ENCODE measurements at regions not wholly inside any gene's neighbourhood (a gene's known extent, or its start where the extent isn't known, plus 50 kb on each side); places are given as distances from the start of the nearest gene placed in this dataset.
"Not testable (repeated sequence)": the region's sequence is repeated elsewhere in the genome, so short reads cannot be mapped to it uniquely, and the experiment has no call there.

GRCh38 chr7:131081308-131081707, 246.4 kb upstream of the MKLN1 start:
- Histone ChIP-seq H3K27ac (no peak overlapping the region), H3K4me1 (peaks cover 0 to 57% (median 34%) of the 10 kb centered on the region in 4 donors)
- intact Hi-C loops (cut with DNase I) = no loop called here

GRCh38 chr7:131083781-131084180, 243.9 kb upstream of the MKLN1 start:
- Histone ChIP-seq H3K27ac (no peak overlapping the region), H3K27me3 (no peaks in the 10 kb centered on the region), H3K36me3 (peaks cover 0 to 10% (median 0%) of the 10 kb centered on the region in 4 donors), H3K4me1 (peaks cover 0 to 58% (median 27%) of the 10 kb centered on the region in 4 donors), H3K9me3 (no peaks in the 10 kb centered on the region), H3K4me3 (no peak overlapping the region)
- TF ChIP-seq POLR2A (IDR thresholded peaks at IDR 0.05) (no peak), EP300 (IDR thresholded peaks at IDR 0.05) (no peak), POLR2AphosphoS5 (IDR thresholded peaks at IDR 0.05) (no peak), CTCF (IDR thresholded peaks at IDR 0.05) (no peak)
- no peak for DNase-seq
- intact Hi-C loops (cut with DNase I) = no loop called here
- WGBS, 2 donors = 85 to 90% methylated on average over 1 of the region's 1 CpG

More at GRCh38 chr7:131081308-131081707, 246.4 kb upstream of the MKLN1 start:
- no peaks in the 10 kb centered on the region for H3K9me3 ChIP-seq
- no peak for DNase-seq
- TF ChIP-seq POLR2A (IDR thresholded peaks at IDR 0.05) = no peak
- no peak for TF ChIP-seq POLR2AphosphoS5 (IDR thresholded peaks at IDR 0.05)
- no peak for TF ChIP-seq EP300 (IDR thresholded peaks at IDR 0.05)
- no peak for TF ChIP-seq CTCF (IDR thresholded peaks at IDR 0.05)
- 95 to 96% methylated on average over 1 of the region's 1 CpG for WGBS, 2 donors
- H3K36me3 ChIP-seq = peaks cover 0 to 17% (median 0%) of the 10 kb centered on the region in 4 donors
- no peaks in the 10 kb centered on the region for H3K27me3 ChIP-seq
- H3K4me3 ChIP-seq = no peak overlapping the region

GRCh38 chr7:131084336-131084735, 243.3 kb upstream of the MKLN1 start:
- H3K9me3 ChIP-seq; H3K4me3 ChIP-seq; DNase-seq; H3K27me3 ChIP-seq; intact Hi-C loops (cut with DNase I); H3K27ac ChIP-seq: not testable (repeated sequence)
- WGBS, 2 donors = 51 to 84% methylated on average over 1 of the region's 1 CpG
- H3K36me3 ChIP-seq = peaks cover 0 to 10% (median 0%) of the 10 kb centered on the region in 4 donors
- peaks cover 0 to 60% (median 29%) of the 10 kb centered on the region in 4 donors for H3K4me1 ChIP-seq

GRCh38 chr7:131087756-131088658, 239.7 kb upstream of the MKLN1 start:
- intact Hi-C loops (cut with DNase I) = no loop called here
- H3K27ac ChIP-seq = no peak overlapping the region
- H3K27me3 ChIP-seq = no peaks in the 10 kb centered on the region
- no peak for TF ChIP-seq POLR2AphosphoS5 (IDR thresholded peaks at IDR 0.05)
- no peak for TF ChIP-seq EP300 (IDR thresholded peaks at IDR 0.05)
- no peak for TF ChIP-seq CTCF (IDR thresholded peaks at IDR 0.05)
- no peak for TF ChIP-seq POLR2A (IDR thresholded peaks at IDR 0.05)
- peaks cover 0 to 73% (median 44%) of the 10 kb centered on the region in 4 donors for H3K4me1 ChIP-seq
- no peak overlapping the region for H3K4me3 ChIP-seq
- DNase-seq = no peak
- H3K36me3 ChIP-seq = peaks cover 0 to 11% (median 0%) of the 10 kb centered on the region in 4 donors
- H3K9me3 ChIP-seq = no peaks in the 10 kb centered on the region
- WGBS, 2 donors = 83 to 86% methylated on average over 8 of the region's 8 CpGs

- Histone ChIP-seq H3K4me3 (no peak overlapping the region), H3K4me1 (peaks cover 0 to 73% (median 53%) of the 10 kb centered on the region in 4 donors), H3K9me3 (no peaks in the 10 kb centered on the region), H3K27me3 (no peaks in the 10 kb centered on the region), H3K27ac (no peak overlapping the region), H3K36me3 (peaks cover 0 to 22% (median 2%) of the 10 kb centered on the region in 4 donors)
- intact Hi-C loops (cut with DNase I) = no loop called here
- 12 to 49% methylated on average over 2 of the region's 2 CpGs for WGBS, 2 donors
- DNase-seq = no peak
- TF ChIP-seq POLR2AphosphoS5 (IDR thresholded peaks at IDR 0.05) = no peak
- TF ChIP-seq POLR2A (IDR thresholded peaks at IDR 0.05) = no peak
- no peak for TF ChIP-seq EP300 (IDR thresholded peaks at IDR 0.05)
- no peak for TF ChIP-seq CTCF (IDR thresholded peaks at IDR 0.05)
These were observed 237.5 kb upstream of the MKLN1 start for GRCh38 chr7:131090188-131090587.

Data from sigmoid colon (tissue), 6 donors.